ENCODE measurements at regions not wholly inside any gene's neighbourhood (a gene's known extent, or its start where the extent isn't known, plus 50 kb on each side); places are given as distances from the start of the nearest gene placed in this dataset.

GRCh38 chr2:2692599-2693389 lies 361.7 kb upstream of the MYT1L start:
- DNase-seq (ENCODE audit: low read depth) = no peak

DNA sequence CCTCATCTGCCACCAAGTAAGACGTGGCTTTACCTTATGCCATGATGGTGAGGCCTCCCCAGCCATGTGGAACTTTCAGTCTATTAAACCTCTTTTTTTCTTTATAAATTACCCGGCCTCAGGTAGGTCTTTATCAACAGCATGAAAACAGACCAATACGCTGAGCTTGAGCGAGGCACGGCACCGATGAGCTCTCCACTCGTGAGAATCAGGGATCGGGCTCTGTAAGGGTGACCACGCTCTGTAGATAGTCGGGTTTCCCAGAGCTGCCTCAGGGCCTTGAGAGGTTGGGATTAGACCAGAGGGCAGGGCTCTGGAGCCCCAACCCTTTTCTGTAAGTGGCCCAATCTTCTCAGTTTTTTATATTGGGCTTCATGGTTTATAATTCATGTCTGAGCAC lies 360.3 kb upstream of the MYT1L start:
- DNase-seq (ENCODE audit: low read depth) = no peak

DNA sequence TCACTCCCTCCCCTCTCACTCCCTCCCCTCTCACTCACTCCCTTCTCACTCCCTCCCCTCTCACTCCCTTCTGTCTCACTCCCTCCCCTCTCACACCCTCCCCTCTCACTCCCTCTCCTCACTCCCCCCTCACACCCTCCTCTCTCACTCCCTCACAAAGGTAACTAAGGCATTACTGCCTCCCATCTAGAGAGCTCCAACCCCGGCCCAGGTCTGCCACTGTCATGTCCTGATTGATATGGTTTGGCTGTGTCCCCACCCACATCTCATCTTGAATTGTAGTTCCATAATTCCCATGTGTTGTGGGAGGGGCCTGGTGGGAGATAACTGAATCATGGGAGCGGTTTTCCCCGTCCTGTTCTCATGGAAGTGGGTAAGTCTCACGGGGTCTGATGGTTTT lies 359.9 kb upstream of the MYT1L start:
- DNase-seq (ENCODE audit: low read depth) = no peak

DNA sequence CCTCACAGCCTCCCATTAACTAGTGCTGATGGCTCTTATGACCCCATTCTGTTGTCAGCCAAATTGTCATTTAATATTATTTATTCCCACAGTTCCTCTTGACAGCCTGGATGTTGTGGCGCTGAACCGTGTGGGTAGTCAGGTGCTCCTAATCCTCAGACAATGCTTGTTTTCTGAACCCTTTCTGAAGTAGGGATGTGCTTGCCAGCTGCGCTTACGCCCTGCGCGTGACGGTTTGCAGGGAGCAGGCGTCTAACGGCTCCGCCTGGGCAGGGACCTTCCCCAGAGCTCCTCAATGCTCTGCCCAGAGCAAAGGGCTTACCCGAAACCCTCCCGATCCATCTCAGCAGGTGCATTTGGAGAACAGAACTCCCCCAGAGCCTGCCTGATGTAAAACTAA lies 358.2 kb upstream of the MYT1L start:
- no peak for DNase-seq (ENCODE audit: low read depth)

DNA sequence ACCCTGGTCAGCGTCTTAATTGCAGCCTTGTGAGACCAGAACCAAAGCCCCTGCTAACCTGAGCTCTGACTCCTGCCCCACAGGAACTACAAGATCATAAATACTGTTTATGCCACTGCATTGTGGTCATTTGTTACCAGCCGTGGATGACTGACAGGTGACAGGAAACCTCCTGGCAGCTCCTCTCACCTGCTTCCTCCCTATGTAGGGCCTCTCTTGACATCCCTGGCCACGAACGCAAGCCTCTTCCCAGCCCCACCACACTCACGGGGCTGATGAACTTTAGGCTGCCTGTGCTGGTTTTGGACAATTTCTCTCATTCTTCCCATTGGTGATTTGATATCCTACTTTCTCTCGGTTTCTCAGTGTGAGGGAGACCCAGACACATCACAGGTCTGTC lies 357.2 kb upstream of the MYT1L start:
- DNase-seq (ENCODE audit: low read depth) = no peak

- DNase-seq (ENCODE audit: low read depth) = no peak
Measured at GRCh38 chr2:2687745-2688144, 356.7 kb upstream of the MYT1L start.

GRCh38 chr2:2686222-2686621 lies 355.1 kb upstream of the MYT1L start:
- DNase-seq (ENCODE audit: low read depth) = no peak

DNA sequence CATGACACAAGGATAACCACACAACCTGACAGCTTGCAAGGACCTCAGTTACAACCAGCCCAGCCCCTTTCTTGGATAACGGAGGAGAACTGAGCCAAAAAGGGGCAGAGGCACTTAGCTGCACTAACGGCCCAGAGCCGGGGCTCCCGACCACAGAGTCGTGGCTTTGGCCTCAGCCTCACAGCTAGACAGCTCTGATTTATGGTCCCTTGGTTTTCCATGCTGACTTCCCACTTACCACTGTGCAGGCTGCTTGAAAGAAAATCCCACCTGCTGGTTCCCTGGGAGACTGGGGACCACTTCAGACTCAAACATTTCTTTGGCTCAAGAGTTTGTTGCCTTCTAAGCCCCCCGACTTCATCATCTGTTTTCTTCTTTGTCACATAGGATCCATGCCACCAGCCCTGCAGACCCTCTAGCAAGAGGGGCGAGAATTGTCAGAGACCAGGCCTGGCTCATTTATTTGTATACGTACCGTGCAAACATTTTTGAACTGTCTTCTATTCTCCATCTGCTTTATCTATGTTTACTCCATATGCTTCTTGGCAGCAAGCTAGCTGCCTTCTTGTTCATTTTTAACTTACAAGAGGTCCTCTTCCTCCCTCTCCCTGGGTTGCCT lies 352.6 kb upstream of the MYT1L start:
- no peak for DNase-seq (ENCODE audit: low read depth)

GRCh38 chr2:2682700-2683342 lies 351.7 kb upstream of the MYT1L start:
- DNase-seq (ENCODE audit: low read depth) = no peak

GRCh38 chr2:2681711-2682251 lies 350.7 kb upstream of the MYT1L start:
- DNase-seq (ENCODE audit: low read depth) = no peak

DNA sequence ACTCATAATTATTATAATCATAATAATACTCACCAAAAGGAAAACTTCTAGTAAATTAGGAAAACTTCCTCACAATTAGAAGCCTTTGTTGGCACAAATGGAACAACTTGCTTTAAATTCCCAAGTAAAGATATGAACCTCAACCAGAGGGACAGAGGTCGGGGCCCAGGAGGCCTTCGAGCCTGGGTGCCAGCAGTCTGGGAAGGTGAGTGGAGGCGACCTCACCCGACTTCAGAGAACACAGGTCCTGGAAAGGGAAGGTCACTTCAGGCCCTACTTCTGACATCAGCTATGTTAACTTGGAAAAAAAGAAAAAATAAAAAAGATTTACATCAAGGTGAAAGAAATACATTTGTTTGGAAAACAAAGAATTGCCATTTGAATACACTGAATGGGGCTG lies 350.0 kb upstream of the MYT1L start:
- DNase-seq (ENCODE audit: low read depth) = no peak

GRCh38 chr2:2674831-2675230 lies 343.8 kb upstream of the MYT1L start:
- no peak for DNase-seq (ENCODE audit: low read depth)

- DNase-seq (ENCODE audit: low read depth) = no peak
Measured at GRCh38 chr2:2673406-2673805, 342.3 kb upstream of the MYT1L start.

- DNase-seq (ENCODE audit: low read depth) = no peak
Measured at GRCh38 chr2:2672249-2672648, 341.2 kb upstream of the MYT1L start.

DNA sequence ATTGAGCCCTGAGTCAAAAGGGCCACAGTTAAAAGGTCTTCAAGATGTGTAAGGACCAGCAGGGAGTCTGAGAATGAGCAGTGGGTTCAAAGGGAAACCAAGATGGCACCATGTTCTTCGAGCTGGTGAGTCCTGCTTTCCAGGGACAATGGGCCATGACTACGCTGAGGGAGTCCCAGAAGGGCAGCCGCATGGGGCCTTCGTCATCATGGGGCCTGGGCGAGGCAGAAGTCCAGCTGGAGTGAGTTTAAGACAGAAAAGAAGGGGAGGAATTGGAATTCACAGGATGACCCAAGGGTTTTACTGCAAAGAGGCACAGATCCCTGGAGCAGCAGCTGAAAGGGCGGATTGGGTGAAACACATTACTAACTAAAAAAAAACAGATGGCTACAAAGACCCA lies 340.8 kb upstream of the MYT1L start:
- DNase-seq (ENCODE audit: low read depth) = no peak

- no peak for DNase-seq (ENCODE audit: low read depth)
Measured at GRCh38 chr2:2669316-2669715, 338.2 kb upstream of the MYT1L start.

GRCh38 chr2:2668681-2669265 lies 337.7 kb upstream of the MYT1L start:
- no peak for DNase-seq (ENCODE audit: low read depth)

DNA sequence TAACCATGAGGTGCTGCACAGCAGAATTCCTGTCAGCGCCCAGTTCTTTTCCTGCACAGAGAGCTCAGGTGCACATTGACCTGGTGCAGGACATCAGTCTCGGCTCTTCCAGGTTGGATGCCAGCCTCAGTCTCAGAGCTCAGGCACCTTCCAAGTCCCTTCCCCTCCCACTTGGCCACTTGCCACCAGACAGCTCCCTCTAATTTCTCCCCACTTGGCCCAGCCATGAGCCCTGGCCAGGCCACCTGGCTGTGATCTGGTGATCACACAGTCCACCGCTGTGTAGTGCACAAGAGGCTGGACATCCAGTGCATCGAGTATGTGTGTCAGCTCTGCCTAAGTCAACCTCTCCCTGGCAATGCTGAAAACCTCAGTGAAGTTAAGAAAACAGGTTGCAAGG lies 336.6 kb upstream of the MYT1L start:
- no peak for DNase-seq (ENCODE audit: low read depth)

DNA sequence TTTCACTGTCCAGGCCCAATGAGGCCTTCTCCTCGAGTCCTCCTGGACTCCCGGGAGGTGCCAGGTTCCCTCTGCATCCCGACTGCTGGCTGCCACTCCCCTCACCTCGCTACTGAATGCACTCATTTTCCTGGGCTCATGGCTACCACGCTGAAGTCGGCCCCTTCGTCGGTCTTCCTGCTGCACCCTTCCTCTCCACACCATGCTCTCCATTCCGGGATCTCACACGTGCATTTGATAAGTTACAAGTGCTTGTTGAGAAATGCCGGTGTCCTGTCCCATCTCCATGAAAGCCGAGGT lies 334.7 kb upstream of the MYT1L start:
- DNase-seq (ENCODE audit: low read depth) = no peak

DNA sequence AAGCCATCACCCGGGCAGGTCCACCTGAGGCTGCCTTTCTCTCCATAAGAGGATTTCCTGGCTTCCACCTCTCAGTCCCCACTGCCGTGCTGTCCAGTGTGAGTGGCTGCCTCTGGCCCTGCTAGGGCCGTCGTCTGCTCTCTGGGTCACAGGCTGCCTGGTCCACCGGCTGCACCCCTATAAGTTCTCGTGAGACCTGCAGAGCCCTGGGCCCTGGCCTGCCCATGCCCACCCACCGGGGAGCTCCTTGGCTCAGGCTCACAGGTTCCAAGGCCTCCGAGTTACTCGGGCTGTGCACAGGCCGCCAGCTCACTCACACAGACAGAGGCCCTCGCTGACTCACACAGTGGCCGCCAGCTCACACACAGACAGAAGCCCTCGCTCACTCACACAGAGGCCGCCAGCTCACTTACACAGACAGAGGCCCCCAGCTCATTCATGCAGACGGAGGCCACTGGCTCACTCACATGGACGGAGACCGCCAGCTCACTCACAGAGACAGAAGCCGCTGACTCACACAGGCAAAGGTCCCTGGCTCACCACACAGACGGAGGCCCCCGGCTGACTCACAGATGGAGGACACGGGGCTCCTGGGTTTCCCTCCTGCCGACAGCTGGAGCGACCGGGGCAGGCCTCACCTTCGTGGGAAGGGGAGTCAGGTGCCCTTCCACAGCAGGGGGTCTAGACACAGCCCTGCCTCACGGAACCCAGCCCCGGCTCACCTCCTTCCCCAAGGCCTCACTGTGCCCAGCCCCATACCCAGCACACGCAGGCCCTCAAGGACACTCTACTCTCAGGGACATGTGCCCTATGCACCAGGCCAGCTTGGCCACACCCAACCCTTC lies 334.1 kb upstream of the MYT1L start:
- no peak for DNase-seq (ENCODE audit: low read depth)

GRCh38 chr2:2663401-2664036 lies 332.4 kb upstream of the MYT1L start:
- DNase-seq (ENCODE audit: low read depth) = no peak
